GM23338 (cell line): ENCODE measurements at regions not wholly inside any gene's neighbourhood (a gene's known extent, or its start where the extent isn't known, plus 50 kb on each side); places are given as distances from the start of the nearest gene placed in this dataset.

Experiments used
- NANOG ChIP-seq: IDR thresholded peaks from 2 replicates; pipeline ENCODE4 v1.6.1; 2016; ENCODE audit warnings: antibody characterized with exemption, borderline replicate concordance
- POLR2AphosphoS5 ChIP-seq: IDR thresholded peaks from 2 replicates; pipeline ENCODE4 v1.6.1; 2016; ENCODE audit warnings: antibody characterized with exemption, low read depth
- REST ChIP-seq: IDR thresholded peaks from one replicate; pipeline ENCODE4 v1.6.1; 2018; ENCODE audit warnings: antibody characterized with exemption; ENCODE audit not compliant: unreplicated experiment
- STAT1 ChIP-seq: IDR thresholded peaks from one replicate; pipeline ENCODE4 v1.6.1; 2016; ENCODE audit warnings: antibody characterized with exemption; ENCODE audit not compliant: unreplicated experiment
- ZNF331 ChIP-seq: fragments of 250-450 bp; sonication (Bioruptor Pico); IDR thresholded peaks from 2 replicates; pipeline ENCODE4 v1.5.0; 2020; ENCODE audit warnings: low read depth, mild to moderate bottlenecking, moderate library complexity
- ZNF462 ChIP-seq: fragments of 250-450 bp; sonication (Bioruptor Pico); IDR thresholded peaks from 2 replicates; pipeline ENCODE4 v1.5.0; 2020; ENCODE audit warnings: mild to moderate bottlenecking, moderate library complexity
- TF ChIP-seq, protein P1 (sequence below): IDR thresholded peaks from 2 replicates; pipeline ENCODE4 v1.6.1; 2016; ENCODE audit warnings: antibody characterized with exemption
- TF ChIP-seq, protein P2 (sequence below), 2 experiments: fragments of 200-600 bp in 1 of 2; sonication (generic) in 1 of 2; conservative IDR thresholded peaks; 2 replicates each; pipeline versions ENCODE4 v1.5.1 to v1.6.1; 2016 to 2017; ENCODE audit warnings: antibody characterized with exemption in 2 of 2, low read depth in 2 of 2, mild to moderate bottlenecking in 2 of 2, moderate library complexity in 1 of 2

- no peak for TF ChIP-seq ZNF462
- no peak for TF ChIP-seq REST
- TF ChIP-seq ZNF331 (CRISPR knock-in tag): no peak
- TF ChIP-seq POLR2AphosphoS5: no peak
- TF ChIP-seq, protein P1, sequence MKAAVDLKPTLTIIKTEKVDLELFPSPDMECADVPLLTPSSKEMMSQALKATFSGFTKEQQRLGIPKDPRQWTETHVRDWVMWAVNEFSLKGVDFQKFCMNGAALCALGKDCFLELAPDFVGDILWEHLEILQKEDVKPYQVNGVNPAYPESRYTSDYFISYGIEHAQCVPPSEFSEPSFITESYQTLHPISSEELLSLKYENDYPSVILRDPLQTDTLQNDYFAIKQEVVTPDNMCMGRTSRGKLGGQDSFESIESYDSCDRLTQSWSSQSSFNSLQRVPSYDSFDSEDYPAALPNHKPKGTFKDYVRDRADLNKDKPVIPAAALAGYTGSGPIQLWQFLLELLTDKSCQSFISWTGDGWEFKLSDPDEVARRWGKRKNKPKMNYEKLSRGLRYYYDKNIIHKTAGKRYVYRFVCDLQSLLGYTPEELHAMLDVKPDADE: no peak
- no peak for TF ChIP-seq NANOG
- TF ChIP-seq, protein P2, sequence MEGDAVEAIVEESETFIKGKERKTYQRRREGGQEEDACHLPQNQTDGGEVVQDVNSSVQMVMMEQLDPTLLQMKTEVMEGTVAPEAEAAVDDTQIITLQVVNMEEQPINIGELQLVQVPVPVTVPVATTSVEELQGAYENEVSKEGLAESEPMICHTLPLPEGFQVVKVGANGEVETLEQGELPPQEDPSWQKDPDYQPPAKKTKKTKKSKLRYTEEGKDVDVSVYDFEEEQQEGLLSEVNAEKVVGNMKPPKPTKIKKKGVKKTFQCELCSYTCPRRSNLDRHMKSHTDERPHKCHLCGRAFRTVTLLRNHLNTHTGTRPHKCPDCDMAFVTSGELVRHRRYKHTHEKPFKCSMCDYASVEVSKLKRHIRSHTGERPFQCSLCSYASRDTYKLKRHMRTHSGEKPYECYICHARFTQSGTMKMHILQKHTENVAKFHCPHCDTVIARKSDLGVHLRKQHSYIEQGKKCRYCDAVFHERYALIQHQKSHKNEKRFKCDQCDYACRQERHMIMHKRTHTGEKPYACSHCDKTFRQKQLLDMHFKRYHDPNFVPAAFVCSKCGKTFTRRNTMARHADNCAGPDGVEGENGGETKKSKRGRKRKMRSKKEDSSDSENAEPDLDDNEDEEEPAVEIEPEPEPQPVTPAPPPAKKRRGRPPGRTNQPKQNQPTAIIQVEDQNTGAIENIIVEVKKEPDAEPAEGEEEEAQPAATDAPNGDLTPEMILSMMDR (conservative IDR thresholded peaks at IDR 0.05; ENCODE audit: low read depth in 2 of 2): no peak
- TF ChIP-seq STAT1: no peak
These were observed 171.2 kb upstream of the KIF2A start (continued) for GRCh38 chr5:62134811-62135210.
